Peyer's patch (tissue), 4 donors: ENCODE measurements at regions not wholly inside any gene's neighbourhood (a gene's known extent, or its start where the extent isn't known, plus 50 kb on each side); places are given as distances from the start of the nearest gene placed in this dataset.

Experiments
- CTCF ChIP-seq, 6 experiments: fragments of 450-650 bp in 4 of 6; fragments of 200-600 bp in 2 of 6; sonication (generic) in 1 of 6; IDR thresholded peaks; one replicate each; pipeline ENCODE4 v1.5.1; 2017 to 2019; ENCODE audit warnings: antibody characterized with exemption in 6 of 6, mild to moderate bottlenecking in 3 of 6, moderate library complexity in 1 of 6
- POLR2A ChIP-seq, 2 donors: fragments of 450-650 bp; IDR thresholded peaks; one replicate each; pipeline ENCODE4 v1.5.1; 2017; ENCODE audit warnings: antibody characterized with exemption in 2 of 2, mild to moderate bottlenecking in 2 of 2, moderate library complexity in 2 of 2

- TF ChIP-seq CTCF (IDR thresholded peaks at IDR 0.05) (no peak), POLR2A (IDR thresholded peaks at IDR 0.05) (no peak)
Measured at GRCh38 chr2:19106376-19106775, 252.0 kb downstream of the OSR1 start.
